ENCODE measurements at regions not wholly inside any gene's neighbourhood (a gene's known extent, or its start where the extent isn't known, plus 50 kb on each side); places are given as distances from the start of the nearest gene placed in this dataset.

- no peak for TF ChIP-seq CTCF (IDR thresholded peaks at IDR 0.05; ENCODE audit: poor library complexity)
- no peak for TF ChIP-seq EZH2phosphoT487 (IDR thresholded peaks at IDR 0.05; ENCODE audit: low read depth, severe bottlenecking, unreplicated experiment)
Observed at GRCh38 chr2:3079466-3079865, 298.2 kb downstream of the EIPR1 start.
